Fibroblast of the aortic adventitia (primary cell): ENCODE measurements at regions not wholly inside any gene's neighbourhood (a gene's known extent, or its start where the extent isn't known, plus 50 kb on each side); places are given as distances from the start of the nearest gene placed in this dataset.

Source experiments
- DNase-seq: peaks from one replicate; pipeline ENCODE4 v3.0.0-alpha.2; 2010; ENCODE audit warnings: low read depth
- H3K4me3 ChIP-seq: 2 replicates; pipeline ENCODE4 v1.5.1; 2011; ENCODE audit warnings: low read depth, mild to moderate bottlenecking, control low read depth, low read length, moderate library complexity
- TF ChIP-seq, protein P1 (sequence below): IDR thresholded peaks from 2 replicates; pipeline ENCODE4 v1.5.1; 2011; ENCODE audit warnings: mild to moderate bottlenecking, low read length, control low read depth, inconsistent platforms; ENCODE audit not compliant: insufficient read depth

DNA sequence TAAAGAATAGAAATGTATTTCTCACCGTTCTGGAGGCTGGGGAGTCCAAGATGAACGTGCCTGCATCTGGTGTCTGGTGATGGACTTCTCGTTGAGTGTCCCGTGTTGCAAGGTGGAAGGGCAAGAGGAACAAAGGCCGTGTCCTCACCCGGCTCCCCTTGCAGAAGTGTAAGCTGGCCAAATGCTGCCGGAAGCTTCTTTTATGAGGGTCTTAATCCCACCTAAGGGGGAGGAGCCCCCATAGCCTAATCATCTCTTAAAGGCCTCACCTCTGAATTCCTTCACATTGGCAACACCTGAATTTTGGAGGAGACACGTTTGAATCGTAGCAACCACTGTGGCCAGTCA, 99.1 kb upstream of the DAP start:
- no peak overlapping the region for H3K4me3 ChIP-seq
- DNase-seq, result no peak
- TF ChIP-seq, protein P1, sequence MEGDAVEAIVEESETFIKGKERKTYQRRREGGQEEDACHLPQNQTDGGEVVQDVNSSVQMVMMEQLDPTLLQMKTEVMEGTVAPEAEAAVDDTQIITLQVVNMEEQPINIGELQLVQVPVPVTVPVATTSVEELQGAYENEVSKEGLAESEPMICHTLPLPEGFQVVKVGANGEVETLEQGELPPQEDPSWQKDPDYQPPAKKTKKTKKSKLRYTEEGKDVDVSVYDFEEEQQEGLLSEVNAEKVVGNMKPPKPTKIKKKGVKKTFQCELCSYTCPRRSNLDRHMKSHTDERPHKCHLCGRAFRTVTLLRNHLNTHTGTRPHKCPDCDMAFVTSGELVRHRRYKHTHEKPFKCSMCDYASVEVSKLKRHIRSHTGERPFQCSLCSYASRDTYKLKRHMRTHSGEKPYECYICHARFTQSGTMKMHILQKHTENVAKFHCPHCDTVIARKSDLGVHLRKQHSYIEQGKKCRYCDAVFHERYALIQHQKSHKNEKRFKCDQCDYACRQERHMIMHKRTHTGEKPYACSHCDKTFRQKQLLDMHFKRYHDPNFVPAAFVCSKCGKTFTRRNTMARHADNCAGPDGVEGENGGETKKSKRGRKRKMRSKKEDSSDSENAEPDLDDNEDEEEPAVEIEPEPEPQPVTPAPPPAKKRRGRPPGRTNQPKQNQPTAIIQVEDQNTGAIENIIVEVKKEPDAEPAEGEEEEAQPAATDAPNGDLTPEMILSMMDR, result no peak

DNA sequence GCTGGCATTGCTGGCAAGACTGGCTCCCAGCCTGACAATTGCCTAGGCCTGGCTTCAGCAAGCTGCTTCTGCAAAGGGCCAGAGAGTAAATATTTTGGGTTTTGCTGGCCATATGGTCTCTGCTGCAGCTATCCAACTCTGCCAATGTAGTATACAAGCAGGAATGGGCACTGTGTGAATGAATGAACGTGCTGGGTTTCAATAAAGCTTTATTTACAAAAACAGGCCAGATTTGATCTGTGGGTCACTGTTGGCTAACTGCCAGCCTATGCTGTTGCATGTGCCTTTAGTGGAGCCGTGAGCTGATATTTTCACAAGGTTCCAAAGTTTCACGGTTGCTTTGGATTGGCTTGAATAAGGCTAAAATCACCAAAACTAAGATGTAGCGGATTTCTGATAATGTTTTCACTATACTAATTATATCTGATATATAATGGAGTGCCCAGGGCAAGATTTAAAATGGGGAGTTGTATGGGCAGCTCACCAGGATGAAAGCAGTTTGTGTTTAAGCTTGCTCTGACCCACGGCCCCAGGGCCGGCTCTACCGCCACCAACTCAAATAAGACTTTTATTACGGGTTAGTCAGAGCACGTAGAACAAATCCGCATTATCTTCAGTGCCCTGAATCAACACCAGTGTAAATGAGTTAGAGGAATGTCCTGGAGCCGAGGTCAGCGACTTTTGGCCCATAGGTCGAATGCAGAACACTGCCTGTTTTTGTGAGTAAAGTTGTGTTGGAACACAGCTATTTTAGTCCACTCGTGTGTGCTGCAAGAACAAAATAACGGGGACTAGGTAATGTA, 98.6 kb upstream of the DAP start:
- no peak for DNase-seq
- H3K4me3 ChIP-seq, result no peak overlapping the region
- TF ChIP-seq, protein P1, result no peak

DNA sequence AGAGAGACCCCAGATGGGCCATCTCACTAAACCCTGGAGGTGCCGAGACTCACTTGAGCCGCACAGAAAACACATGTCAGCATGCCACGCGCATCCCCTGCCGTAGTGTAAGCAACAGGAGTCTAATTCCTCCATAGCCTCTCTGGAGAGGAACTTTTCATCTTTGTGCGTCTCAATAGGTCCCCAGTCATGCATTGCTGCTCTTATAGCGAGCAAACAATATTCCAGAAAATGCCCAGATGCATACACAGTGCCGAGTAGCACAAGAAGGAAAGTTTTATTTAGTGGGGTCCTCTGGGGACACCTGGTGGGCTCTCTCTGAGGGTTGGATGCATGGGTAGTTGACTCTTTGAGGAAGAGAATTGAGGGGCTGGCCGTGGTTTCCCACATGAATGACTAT, 97.9 kb upstream of the DAP start:
- DNase-seq, result no peak
- no peak overlapping the region for H3K4me3 ChIP-seq
- TF ChIP-seq, protein P1, result no peak

DNA sequence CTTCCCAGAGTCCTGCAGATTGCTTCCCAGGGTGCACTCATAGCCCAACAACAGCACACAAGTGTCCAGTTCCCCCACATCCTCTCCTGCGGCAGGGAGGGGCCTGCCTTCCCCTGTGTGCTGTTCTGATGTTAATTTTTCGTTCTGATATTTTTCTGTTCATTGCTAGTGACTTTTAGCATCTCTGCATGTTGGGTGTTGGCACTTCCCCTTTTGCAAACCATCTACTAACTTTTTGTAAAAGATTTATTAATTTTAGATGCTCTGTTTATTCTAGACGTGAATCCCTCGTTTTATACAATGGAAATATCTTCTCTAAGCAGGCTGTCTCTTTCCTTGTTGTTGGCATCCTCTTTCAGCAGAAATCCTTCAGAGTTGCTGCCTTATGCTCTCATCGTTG, 97.3 kb upstream of the DAP start:
- DNase-seq, result no peak
- TF ChIP-seq, protein P1, result no peak
- no peak overlapping the region for H3K4me3 ChIP-seq

DNA sequence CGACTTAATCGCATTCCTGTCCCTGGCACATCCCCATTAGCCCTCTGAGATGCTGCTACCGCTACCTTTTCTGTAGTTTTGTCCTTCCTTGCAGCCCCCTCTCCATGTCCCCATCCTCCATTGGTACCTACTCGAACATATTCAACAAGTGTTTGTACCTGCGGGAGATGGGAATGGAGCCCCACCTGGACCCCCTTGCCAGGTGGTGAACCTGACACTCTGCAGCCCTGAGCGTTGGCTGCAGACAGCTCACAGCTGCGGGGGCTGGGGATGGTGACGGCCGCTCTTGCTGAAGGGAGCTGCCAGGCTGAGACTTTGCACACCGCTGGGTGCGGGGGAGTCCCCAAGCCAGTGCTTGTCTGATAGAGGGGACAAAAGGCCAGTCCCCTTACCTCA, 96.3 kb upstream of the DAP start:
- TF ChIP-seq, protein P1, result no peak
- no peak for DNase-seq
- no peak overlapping the region for H3K4me3 ChIP-seq

DNA sequence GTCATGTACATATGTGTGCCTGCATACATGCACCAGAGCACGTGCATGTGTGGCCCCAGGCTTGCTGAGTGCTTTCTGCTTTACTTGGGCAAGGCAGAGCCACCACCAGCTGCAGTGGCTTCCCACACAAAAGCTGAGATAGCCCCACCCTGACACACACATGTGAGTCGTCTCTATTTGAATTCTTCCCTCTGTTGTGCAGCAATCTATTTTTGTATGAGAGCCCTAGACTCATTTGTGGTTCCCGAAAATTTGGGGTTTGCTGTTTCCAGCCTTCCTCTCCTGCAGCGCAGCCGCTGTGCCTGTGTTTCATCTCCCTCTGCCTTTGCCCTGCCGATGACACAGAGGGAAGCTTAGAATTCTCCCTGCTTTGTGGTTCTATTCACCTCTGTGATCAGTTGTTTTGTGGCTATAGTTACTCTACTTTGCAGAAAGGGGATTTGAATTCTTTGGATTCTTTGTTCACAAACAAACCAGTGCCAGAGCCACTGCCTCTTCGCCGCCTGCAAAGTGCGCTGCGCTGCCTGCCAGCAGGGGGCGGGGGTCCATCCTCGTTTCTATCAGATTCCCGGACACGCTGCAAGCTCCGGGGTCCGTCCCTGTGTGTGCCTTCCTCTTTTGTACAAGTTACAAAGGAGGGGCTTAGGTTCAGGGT, 95.8 kb upstream of the DAP start:
- DNase-seq, result peak; percentile 48
- no peak overlapping the region for H3K4me3 ChIP-seq
- TF ChIP-seq, protein P1, result peak; percentile 90
